ENCODE measurements at regions not wholly inside any gene's neighbourhood (a gene's known extent, or its start where the extent isn't known, plus 50 kb on each side); places are given as distances from the start of the nearest gene placed in this dataset.

- Histone ChIP-seq H3K27me3 (replicated peaks; ENCODE audit: insufficient read depth, low read depth, low read length, poor library complexity) (peaks cover under 1% of the 10 kb centered on the region), H3K9me3 (ENCODE audit: low read depth, low read length, poor library complexity, severe bottlenecking) (no peaks in the 10 kb centered on the region), H3K4me1 (ENCODE audit: insufficient read depth, low read length, poor library complexity, severe bottlenecking) (no peaks in the 10 kb centered on the region), H3K36me3 (ENCODE audit: insufficient read depth, low read length, poor library complexity, severe bottlenecking) (no peaks in the 10 kb centered on the region), H3K27ac (ENCODE audit: low read depth, low read length, poor library complexity, severe bottlenecking) (no peak overlapping the region), H3K4me3 (ENCODE audit: low read depth, low read length, poor library complexity, severe bottlenecking) (no peak overlapping the region)
- POLR2A ChIA-PET (ENCODE audit: low non-redundant PET): no interaction called here
- intact Hi-C loops (cut with micrococcal nuclease; ENCODE audit: unreplicated experiment): no loop called here
- CTCF ChIA-PET: no interaction called here
- TF ChIP-seq EZH2 (IDR thresholded peaks at IDR 0.05; ENCODE audit: borderline replicate concordance, low read depth, low read length, poor library complexity, severe bottlenecking): no peak
- no peak for TF ChIP-seq CTCF (conservative IDR thresholded peaks at IDR 0.05; ENCODE audit: low read depth, low read length)
- BruUV-seq (replicated peaks): no TSS peak
- DNase-seq (ENCODE audit: low spot score): no peak
These were observed 247.0 kb upstream of the HABP2 start for GRCh38 chr10:113305871-113306270.

GRCh38 chr10:113309791-113310190 is 243.1 kb upstream of the HABP2 start:
- H3K27ac ChIP-seq (ENCODE audit: low read depth, low read length, poor library complexity, severe bottlenecking): no peak overlapping the region
- intact Hi-C loops (cut with micrococcal nuclease; ENCODE audit: unreplicated experiment): no loop called here
- no peaks in the 10 kb centered on the region for H3K4me1 ChIP-seq (ENCODE audit: insufficient read depth, low read length, poor library complexity, severe bottlenecking)
- no peak overlapping the region for H3K4me3 ChIP-seq (ENCODE audit: low read depth, low read length, poor library complexity, severe bottlenecking)
- TF ChIP-seq EZH2 (IDR thresholded peaks at IDR 0.05; ENCODE audit: borderline replicate concordance, low read depth, low read length, poor library complexity, severe bottlenecking) (no peak), CTCF (conservative IDR thresholded peaks at IDR 0.05; ENCODE audit: low read depth, low read length) (no peak)
- BruUV-seq (replicated peaks): no TSS peak
- ChIA-PET POLR2A (ENCODE audit: low non-redundant PET) (no interaction called here), CTCF (no interaction called here)
- H3K9me3 ChIP-seq (ENCODE audit: low read depth, low read length, poor library complexity, severe bottlenecking): no peaks in the 10 kb centered on the region
- H3K36me3 ChIP-seq (ENCODE audit: insufficient read depth, low read length, poor library complexity, severe bottlenecking): no peaks in the 10 kb centered on the region
- peaks cover 4% of the 10 kb centered on the region for H3K27me3 ChIP-seq (replicated peaks; ENCODE audit: insufficient read depth, low read depth, low read length, poor library complexity)
- DNase-seq (ENCODE audit: low spot score): no peak

- TF ChIP-seq CTCF (conservative IDR thresholded peaks at IDR 0.05; ENCODE audit: low read depth, low read length): no peak
- TF ChIP-seq EZH2 (IDR thresholded peaks at IDR 0.05; ENCODE audit: borderline replicate concordance, low read depth, low read length, poor library complexity, severe bottlenecking): no peak
- intact Hi-C loops (cut with micrococcal nuclease; ENCODE audit: unreplicated experiment): no loop called here
- no peaks in the 10 kb centered on the region for H3K4me1 ChIP-seq (ENCODE audit: insufficient read depth, low read length, poor library complexity, severe bottlenecking)
- peaks cover 4% of the 10 kb centered on the region for H3K27me3 ChIP-seq (replicated peaks; ENCODE audit: insufficient read depth, low read depth, low read length, poor library complexity)
- ChIA-PET POLR2A (ENCODE audit: low non-redundant PET) (interaction anchor here (0.6 kb wide), 1 partner anchor 104 kb away, joined by 4 read pairs; no protein-coding TSS in a partner anchor), CTCF (no interaction called here)
- no peak overlapping the region for H3K27ac ChIP-seq (ENCODE audit: low read depth, low read length, poor library complexity, severe bottlenecking)
- no TSS peak for BruUV-seq (replicated peaks)
- no peak overlapping the region for H3K4me3 ChIP-seq (ENCODE audit: low read depth, low read length, poor library complexity, severe bottlenecking)
- DNase-seq (ENCODE audit: low spot score): no peak
- H3K36me3 ChIP-seq (ENCODE audit: insufficient read depth, low read length, poor library complexity, severe bottlenecking): no peaks in the 10 kb centered on the region
- H3K9me3 ChIP-seq (ENCODE audit: low read depth, low read length, poor library complexity, severe bottlenecking): no peaks in the 10 kb centered on the region
These were observed 242.5 kb upstream of the HABP2 start for GRCh38 chr10:113310347-113310746.
